Loucy (cell line): ENCODE measurements at regions not wholly inside any gene's neighbourhood (a gene's known extent, or its start where the extent isn't known, plus 50 kb on each side); places are given as distances from the start of the nearest gene placed in this dataset.

Source experiments
- CTCF ChIP-seq: fragments of 200-600 bp; sonication (generic); conservative IDR thresholded peaks from 2 replicates; pipeline ENCODE4 v1.5.1; 2014; ENCODE audit warnings: mild to moderate bottlenecking, antibody characterized with exemption, low read length
- EZH2phosphoT487 ChIP-seq: fragments of 200-600 bp; IDR thresholded peaks from 2 replicates; pipeline ENCODE4 v1.6.1; 2018; ENCODE audit warnings: antibody characterized with exemption, mild to moderate bottlenecking, moderate library complexity, borderline replicate concordance

GRCh38 chr2:64905338-64906024 lies 83.7 kb upstream of the SLC1A4 start:
- TF ChIP-seq CTCF: no peak
- TF ChIP-seq EZH2phosphoT487: no peak
